H1 (cell line): ENCODE measurements at regions not wholly inside any gene's neighbourhood (a gene's known extent, or its start where the extent isn't known, plus 50 kb on each side); places are given as distances from the start of the nearest gene placed in this dataset.

ENCODE experiments used
- CTCF ChIA-PET: fragments of 300-600 bp; sonication (Branson Sonifier 250); formaldehyde crosslinking; loops from one replicate; lab custom pipeline; 2021; ENCODE audit not compliant: partially characterized antibody; lab: Charles Lee
- POLR2A ChIA-PET: fragments of 300-600 bp; sonication (Branson Sonifier 250); formaldehyde crosslinking; loops from one replicate; lab custom pipeline; 2021; ENCODE audit warnings: inconsistent platforms; ENCODE audit not compliant: partially characterized antibody; lab: Charles Lee
- DNase-seq, 2 experiments: peaks; one replicate each; pipeline versions ENCODE4 v3.0.0 to v3.0.0-alpha.2; 2010 to 2022; ENCODE audit warnings: low spot score in 2 of 2, low read depth in 1 of 2, mixed read lengths in 1 of 2
- FAIRE-seq: peaks from 2 replicates; lab custom pipeline; 2011; peaks lifted over from hg19 to GRCh38; lab: Jason Lieb, UNC
- H2AFZ ChIP-seq: 2 replicates; pipeline ENCODE4 v1.8.1; 2012; ENCODE audit warnings: low read length, inconsistent platforms
- H2AK5ac ChIP-seq: 2 replicates; pipeline ENCODE4 v1.6.1; 2013; ENCODE audit warnings: low read depth, low read length
- H2BK120ac ChIP-seq: replicated peaks from 2 replicates; pipeline ENCODE3; 2013; ENCODE audit warnings: low read depth, low read length, inconsistent platforms
- H2BK12ac ChIP-seq: 2 replicates; pipeline ENCODE4 v1.6.1; 2013; ENCODE audit warnings: low read depth, low read length
- H2BK15ac ChIP-seq: 2 replicates; pipeline ENCODE4 v1.6.1; 2013; ENCODE audit warnings: low read length
- H2BK20ac ChIP-seq: 2 replicates; pipeline ENCODE4 v1.6.1; 2013; ENCODE audit warnings: low read length
- H2BK5ac ChIP-seq: 2 replicates; pipeline ENCODE4 v1.6.1; 2013; ENCODE audit warnings: low read depth, low read length
- H3K14ac ChIP-seq: 2 replicates; pipeline ENCODE4 v1.6.1; 2013; ENCODE audit warnings: inconsistent platforms; ENCODE audit not compliant: insufficient read length
- H3K18ac ChIP-seq: 2 replicates; pipeline ENCODE4 v1.6.1; 2013; ENCODE audit warnings: low read length; ENCODE audit errors: extremely low read depth
- H3K23ac ChIP-seq: 2 replicates; pipeline ENCODE4 v1.6.1; 2013; ENCODE audit warnings: inconsistent platforms; ENCODE audit not compliant: insufficient read length
- H3K23me2 ChIP-seq: 2 replicates; pipeline ENCODE4 v1.6.1; 2013; ENCODE audit warnings: low read depth, low read length
- H3K27ac ChIP-seq: 2 replicates; pipeline ENCODE4 v1.6.1; 2011; ENCODE audit warnings: low read depth, low read length, inconsistent platforms
- H3K27me3 ChIP-seq, 4 experiments: replicated peaks in 1 of 4; 1 replicate in 1 of 4; 2 replicates in 3 of 4; pipeline versions ENCODE4 v1.6.1 to v1.8.1; 2011 to 2013; ENCODE audit warnings: low read length in 3 of 4, mild to moderate bottlenecking in 3 of 4, inconsistent platforms in 2 of 4, mixed read lengths in 2 of 4, moderate library complexity in 1 of 4; ENCODE audit not compliant: control insufficient read depth in 3 of 4, insufficient read depth in 3 of 4; ENCODE audit errors: extremely low read depth in 1 of 4
- H3K36me3 ChIP-seq, 4 experiments: 2 replicates each; pipeline versions ENCODE4 v1.6.1 to v1.8.1; 2011 to 2013; ENCODE audit warnings: mild to moderate bottlenecking in 4 of 4, low read length in 3 of 4, moderate library complexity in 2 of 4, control low read depth in 1 of 4, inconsistent platforms in 1 of 4; ENCODE audit not compliant: insufficient read depth in 4 of 4, control insufficient read depth in 2 of 4
- H3K4ac ChIP-seq: replicated peaks from 2 replicates; pipeline ENCODE3; 2013; ENCODE audit warnings: low read length, low read depth, mixed read lengths, inconsistent platforms; ENCODE audit not compliant: insufficient read length
- H3K4me1 ChIP-seq, 4 experiments: replicated peaks in 1 of 4; 1 replicate in 1 of 4; 2 replicates in 3 of 4; pipeline versions ENCODE4 v1.6.1 to v1.8.1; 2011 to 2013; ENCODE audit warnings: low read length in 3 of 4, inconsistent platforms in 2 of 4, mixed read lengths in 1 of 4; ENCODE audit not compliant: insufficient read depth in 4 of 4, control insufficient read depth in 3 of 4
- H3K4me2 ChIP-seq, 2 experiments: 2 replicates each; pipeline versions ENCODE4 v1.6.1 to v1.8.1; 2011 to 2013; ENCODE audit warnings: low read depth in 2 of 2, low read length in 2 of 2, control low read depth in 1 of 2, inconsistent platforms in 1 of 2, mild to moderate bottlenecking in 1 of 2; ENCODE audit not compliant: insufficient read depth in 1 of 2
- H3K4me3 ChIP-seq, 4 experiments: fragments of 200-600, 300-600 bp in 1 of 4; sonication (generic), shearing (Covaris generic), sonication (Bioruptor Twin) in 1 of 4; 2 replicates each; pipeline versions ENCODE4 v1.5.1 to v1.8.1; 2011 to 2016; ENCODE audit warnings: low read length in 4 of 4, low read depth in 3 of 4, control low read depth in 2 of 4, inconsistent platforms in 2 of 4, mild to moderate bottlenecking in 2 of 4, mixed read lengths in 1 of 4, moderate library complexity in 1 of 4; ENCODE audit not compliant: insufficient read depth in 2 of 4; ENCODE audit errors: extremely low read depth in 1 of 4
- H3K56ac ChIP-seq: replicated peaks from 2 replicates; pipeline ENCODE3; 2013; ENCODE audit warnings: low read depth, mild to moderate bottlenecking, mixed read lengths, low read length, inconsistent platforms; ENCODE audit not compliant: insufficient read length
- H3K79me1 ChIP-seq: 2 replicates; pipeline ENCODE4 v1.6.1; 2013; ENCODE audit warnings: low read depth, low read length, control low read depth
- H3K79me2 ChIP-seq, 2 experiments: 2 replicates each; pipeline versions ENCODE4 v1.6.1 to v1.8.1; 2012 to 2013; ENCODE audit warnings: low read length in 2 of 2, mild to moderate bottlenecking in 2 of 2, inconsistent platforms in 1 of 2; ENCODE audit not compliant: insufficient read depth in 2 of 2, control insufficient read depth in 1 of 2
- H3K9ac ChIP-seq, 4 experiments: replicated peaks in 1 of 4; 1 replicate in 1 of 4; 2 replicates in 3 of 4; pipeline versions ENCODE4 v1.6.1 to v1.8.1; 2011 to 2013; ENCODE audit warnings: low read depth in 3 of 4, low read length in 3 of 4, control low read depth in 2 of 4, mild to moderate bottlenecking in 2 of 4, moderate library complexity in 2 of 4, inconsistent platforms in 1 of 4; ENCODE audit errors: extremely low read depth in 1 of 4
- H3K9me3 ChIP-seq, 2 experiments: 2 replicates each; pipeline versions ENCODE4 v1.6.1 to v1.8.1; 2012 to 2013; ENCODE audit warnings: mild to moderate bottlenecking in 2 of 2, moderate library complexity in 2 of 2, control low read depth in 1 of 2, inconsistent platforms in 1 of 2, low read depth in 1 of 2, low read length in 1 of 2, mixed read lengths in 1 of 2; ENCODE audit not compliant: insufficient read depth in 2 of 2
- H4K20me1 ChIP-seq, 2 experiments: replicated peaks in 1 of 2; 2 replicates each; pipeline versions ENCODE3 to v1.8.1; 2011 to 2013; ENCODE audit warnings: inconsistent platforms in 2 of 2, low read length in 2 of 2, mild to moderate bottlenecking in 1 of 2; ENCODE audit not compliant: insufficient read depth in 2 of 2, control insufficient read depth in 1 of 2
- H4K5ac ChIP-seq: 2 replicates; pipeline ENCODE4 v1.6.1; 2013; ENCODE audit warnings: low read length, low read depth, mixed read lengths, inconsistent platforms; ENCODE audit not compliant: insufficient read length
- H4K8ac ChIP-seq: 2 replicates; pipeline ENCODE4 v1.8.0; 2013; ENCODE audit warnings: mild to moderate bottlenecking, moderate library complexity, low read length, inconsistent platforms; ENCODE audit not compliant: insufficient read depth; ENCODE audit errors: extremely low read depth
- H4K91ac ChIP-seq: replicated peaks from 2 replicates; pipeline ENCODE3; 2013; ENCODE audit warnings: low read length, mixed read lengths, inconsistent platforms; ENCODE audit not compliant: insufficient read length
- BRCA1 ChIP-seq: IDR thresholded peaks from 2 replicates; pipeline ENCODE4 v1.6.1; 2012; ENCODE audit warnings: low read depth, low read length, improper control_type of control experiment
- MAX ChIP-seq: IDR thresholded peaks from 2 replicates; pipeline ENCODE4 v1.6.1; 2012; ENCODE audit warnings: inconsistent platforms
- PHF8 ChIP-seq: fragments of 200-600 bp; sonication (generic); conservative IDR thresholded peaks from 2 replicates; pipeline ENCODE4 v1.7.1; 2012; ENCODE audit warnings: low read depth, mild to moderate bottlenecking, inconsistent platforms, low read length, moderate library complexity
- POLR2AphosphoS5 ChIP-seq: IDR thresholded peaks from 2 replicates; pipeline ENCODE4 v1.6.1; 2011; ENCODE audit warnings: low read depth, low read length
- SAP30 ChIP-seq: fragments of 300-600 bp; sonication (generic); IDR thresholded peaks from 2 replicates; pipeline ENCODE4 v1.7.1; 2012; ENCODE audit warnings: low read length, moderate library complexity, mild to moderate bottlenecking, inconsistent platforms; ENCODE audit not compliant: insufficient read depth, insufficient replicate concordance
- TBP ChIP-seq: IDR thresholded peaks from 2 replicates; pipeline ENCODE4 v1.6.1; 2011; ENCODE audit warnings: low read depth, low read length, improper control_type of control experiment
- WGBS, 2 experiments: shearing (Covaris generic) in 1 of 2; methylation state at CpG; one replicate each; pipeline versions ENCODE4 v1.1.6 to v1.1.7; 2013 to 2015; ENCODE audit warnings: low lambda C conversion rate in 2 of 2, mixed read lengths in 2 of 2, inconsistent platforms in 1 of 2, low coverage in 1 of 2, missing lambda C conversion rate in 1 of 2; ENCODE audit not compliant: insufficient replicate concordance in 2 of 2, insufficient coverage in 1 of 2, insufficient read length in 1 of 2; ENCODE audit errors: extremely low coverage in 1 of 2, missing lambda C conversion rate in 1 of 2; 5-methylcytosine and 5-hydroxymethylcytosine counted together

DNA sequence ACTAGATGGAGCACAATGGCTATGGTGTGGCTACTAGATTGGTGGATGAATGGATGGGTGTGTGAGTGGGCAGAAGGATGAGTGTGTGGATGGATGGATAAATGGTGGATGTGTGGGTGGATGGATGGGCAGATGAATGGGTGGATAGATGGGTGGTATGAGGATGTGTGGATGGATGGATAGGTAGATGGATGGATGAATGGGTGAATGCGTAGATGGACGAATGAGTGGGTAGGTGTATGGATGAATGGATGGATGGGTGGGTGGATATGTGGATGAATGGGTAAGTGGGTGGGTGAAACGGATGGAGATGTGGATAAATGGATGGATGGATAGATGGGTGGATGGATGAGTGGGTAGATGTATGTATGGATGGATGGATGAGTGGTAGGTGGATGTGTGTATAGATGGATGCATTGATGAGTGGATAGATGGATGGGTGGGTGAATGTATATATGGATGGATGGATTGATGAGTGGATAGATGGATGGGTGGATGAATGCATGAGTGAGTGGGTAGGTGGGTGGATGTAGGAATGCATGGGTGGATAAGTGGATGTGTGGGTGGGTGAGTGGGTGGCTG is 114.2 kb downstream of the TEX29 start:
- POLR2A ChIA-PET: no interaction called here
- H3K36me3 ChIP-seq: no peaks in the 10 kb centered on the region
- H4K8ac ChIP-seq: no peak overlapping the region
- H3K23me2 ChIP-seq: peaks cover 9% of the 10 kb centered on the region; the same call in 1 of the 2 replicates
- no peak overlapping the region for H3K27ac ChIP-seq
- H3K27me3 ChIP-seq: no peaks in the 10 kb centered on the region; a peak in 1 of 7 replicates
- peaks cover 0 to 5% of the 10 kb centered on the region in 2 experiments for H4K20me1 ChIP-seq
- TF ChIP-seq TBP (no peak), POLR2AphosphoS5 (no peak), SAP30 (no peak), BRCA1 (no peak), MAX (no peak), PHF8 (no peak)
- H2BK15ac ChIP-seq: no peak overlapping the region
- DNase-seq (no peak), FAIRE-seq (no peak)
- 50 to 100% methylated on average over 2 to 3 of the region's 3 CpGs for WGBS, 2 experiments
- no peak overlapping the region for H4K91ac ChIP-seq
- H3K9me3 ChIP-seq: no peaks in the 10 kb centered on the region
- H3K18ac ChIP-seq: no peak overlapping the region
- H3K4ac ChIP-seq: no peak overlapping the region
- H3K79me1 ChIP-seq: no peaks in the 10 kb centered on the region
- no peak overlapping the region for H2BK120ac ChIP-seq
- 0 out of 2 replicates have a peak overlapping the region, but pooled peaks have one; percentile 39 for H2AK5ac ChIP-seq
- no peak overlapping the region for H3K4me3 ChIP-seq
- H3K23ac ChIP-seq: no peak overlapping the region
- H2BK12ac ChIP-seq: no peak overlapping the region
- H3K14ac ChIP-seq: no peak overlapping the region
- CTCF ChIA-PET: no interaction called here
- H3K9ac ChIP-seq: no peak overlapping the region
- no peak overlapping the region for H3K56ac ChIP-seq
- peaks cover 0 to 4% (median 0%) of the 10 kb centered on the region in 4 experiments; a peak in 1 of 7 replicates for H3K4me1 ChIP-seq
- no peak overlapping the region for H4K5ac ChIP-seq
- no peak overlapping the region for H2AFZ ChIP-seq
- no peak overlapping the region for H2BK5ac ChIP-seq
- H3K4me2 ChIP-seq: no peak overlapping the region
- no peaks in the 10 kb centered on the region for H3K79me2 ChIP-seq
- H2BK20ac ChIP-seq: no peak overlapping the region
